Endodermal cell (in vitro differentiated cells): ENCODE measurements at regions not wholly inside any gene's neighbourhood (a gene's known extent, or its start where the extent isn't known, plus 50 kb on each side); places are given as distances from the start of the nearest gene placed in this dataset.
A peak's percentile ranks its signal among the peaks of the same experiment; 100 is the strongest.

Source experiments
- DNase-seq: peaks from one replicate; pipeline ENCODE4 v3.0.0-alpha.2; 2017
- H3K27ac ChIP-seq: 2 replicates; pipeline ENCODE4 v1.5.1; 2013; ENCODE audit warnings: mild to moderate bottlenecking, low read depth, low read length, moderate library complexity
- H3K27me3 ChIP-seq: 2 replicates; pipeline ENCODE4 v1.6.1; 2013; ENCODE audit warnings: mild to moderate bottlenecking, low read length, moderate library complexity; ENCODE audit not compliant: insufficient read depth, control insufficient read depth, poor library complexity, severe bottlenecking
- H3K36me3 ChIP-seq: 2 replicates; pipeline ENCODE4 v1.7.0; 2013; ENCODE audit warnings: mild to moderate bottlenecking, low read length, moderate library complexity; ENCODE audit not compliant: control insufficient read depth, insufficient read depth
- H3K4me1 ChIP-seq: one replicate; pipeline ENCODE4 v1.7.0; 2013; ENCODE audit warnings: low read length; ENCODE audit not compliant: control insufficient read depth, insufficient read depth
- H3K4me3 ChIP-seq: 2 replicates; pipeline ENCODE4 v1.5.1; 2013; ENCODE audit warnings: mild to moderate bottlenecking, low read length, moderate library complexity
- H3K9ac ChIP-seq: 2 replicates; pipeline ENCODE4 v1.6.1; 2013; ENCODE audit warnings: mild to moderate bottlenecking, low read length, moderate library complexity; ENCODE audit not compliant: poor library complexity, severe bottlenecking; ENCODE audit errors: extremely low read depth
- H3K9me3 ChIP-seq: 2 replicates; pipeline ENCODE4 v1.6.1; 2013; ENCODE audit warnings: mild to moderate bottlenecking, low read length, moderate library complexity; ENCODE audit not compliant: control insufficient read depth
- H3K27ac Mint-ChIP-seq: 2 replicates; pipeline ENCODE4 v1.8.0; 2020; ENCODE audit warnings: mixed read lengths
- H3K27me3 Mint-ChIP-seq: 2 replicates; pipeline ENCODE4 v1.8.0; 2021; ENCODE audit warnings: mild to moderate bottlenecking, mixed read lengths; ENCODE audit not compliant: insufficient read depth
- H3K36me3 Mint-ChIP-seq: 2 replicates; pipeline ENCODE4 v1.8.0; 2020; ENCODE audit warnings: low read depth, mixed read lengths
- H3K4me1 Mint-ChIP-seq: 2 replicates; pipeline ENCODE4 v1.8.0; 2020; ENCODE audit warnings: mixed read lengths
- H3K4me3 Mint-ChIP-seq: 2 replicates; pipeline ENCODE4 v1.8.0; 2020; ENCODE audit warnings: mild to moderate bottlenecking, moderate library complexity, mixed read lengths
- H3K9me3 Mint-ChIP-seq: 2 replicates; pipeline ENCODE4 v1.8.0; 2020; ENCODE audit warnings: mild to moderate bottlenecking, mixed read lengths
- CTCF ChIP-seq: fragments of 200-600 bp; sonication (generic); conservative IDR thresholded peaks from 2 replicates; pipeline ENCODE4 v1.5.0; 2021; ENCODE audit warnings: antibody characterized with exemption, mild to moderate bottlenecking
- WGBS, 2 experiments: methylation state at CpG; one replicate each; pipeline versions ENCODE4 v1.1.5 to v1.1.7; 2013; ENCODE audit warnings: missing lambda C conversion rate in 2 of 2, mixed read lengths in 1 of 2; ENCODE audit not compliant: insufficient coverage in 1 of 2, insufficient read length in 1 of 2; 5-methylcytosine and 5-hydroxymethylcytosine counted together

GRCh38 chr20:11352041-11352440 is 565.7 kb upstream of the BTBD3 start:
- H3K4me1 Mint-ChIP-seq, result peaks cover 2% of the 10 kb centered on the region
- DNase-seq, result no peak
- H3K4me3 ChIP-seq, result no peak overlapping the region
- no peak for TF ChIP-seq CTCF
- H3K9ac ChIP-seq, result no peak overlapping the region
- H3K9me3 Mint-ChIP-seq, result peaks cover 7% of the 10 kb centered on the region
- no peaks in the 10 kb centered on the region for H3K27me3 ChIP-seq
- no peak overlapping the region for H3K4me3 Mint-ChIP-seq
- H3K4me1 ChIP-seq, result no peaks in the 10 kb centered on the region
- H3K36me3 ChIP-seq, result no peaks in the 10 kb centered on the region
- no peaks in the 10 kb centered on the region for H3K36me3 Mint-ChIP-seq
- peaks cover 10% of the 10 kb centered on the region for H3K9me3 ChIP-seq
- H3K27ac ChIP-seq, result peak overlapping the region; percentile 96
- no peak overlapping the region for H3K27ac Mint-ChIP-seq
- H3K27me3 Mint-ChIP-seq, result peaks cover 1% of the 10 kb centered on the region

DNA sequence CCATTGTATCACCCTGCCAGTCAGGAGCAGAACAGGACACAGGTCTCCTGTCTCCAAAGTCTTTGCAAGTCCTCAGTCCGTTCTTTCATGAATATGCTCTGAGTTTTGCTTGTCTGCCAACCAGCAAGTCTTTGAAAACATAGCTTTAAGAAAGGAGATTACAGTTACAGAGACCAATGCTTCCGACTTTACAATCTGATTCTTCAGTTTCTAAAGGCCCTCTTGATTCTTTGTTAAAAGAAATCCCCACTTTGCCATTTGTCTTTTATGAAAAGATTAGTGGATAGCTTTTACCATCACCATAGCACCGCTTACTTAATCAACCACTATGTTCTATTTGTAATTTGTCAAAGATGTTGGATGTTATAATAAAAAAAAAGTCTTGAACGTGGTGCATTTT is 562.8 kb upstream of the BTBD3 start:
- Histone ChIP-seq H3K27ac (peak overlapping the region; percentile 34), H3K4me1 (no peaks in the 10 kb centered on the region), H3K27me3 (no peaks in the 10 kb centered on the region), H3K36me3 (no peaks in the 10 kb centered on the region), H3K4me3 (no peak overlapping the region), H3K9ac (no peak overlapping the region), H3K9me3 (no peaks in the 10 kb centered on the region)
- Mint-ChIP-seq H3K4me1 (peaks cover 2% of the 10 kb centered on the region), H3K27ac (no peak overlapping the region), H3K9me3 (peaks cover 7% of the 10 kb centered on the region), H3K36me3 (no peaks in the 10 kb centered on the region), H3K4me3 (no peak overlapping the region), H3K27me3 (peaks cover 1% of the 10 kb centered on the region)
- DNase-seq, result no peak
- no peak for TF ChIP-seq CTCF
- 94 to 95% methylated on average over 3 to 4 of the region's 4 CpGs for WGBS, 2 experiments

- Histone ChIP-seq H3K4me1 (no peaks in the 10 kb centered on the region), H3K9me3 (no peaks in the 10 kb centered on the region), H3K36me3 (no peaks in the 10 kb centered on the region), H3K9ac (no peak overlapping the region), H3K4me3 (no peak overlapping the region), H3K27ac (peak overlapping the region; percentile 34), H3K27me3 (no peaks in the 10 kb centered on the region)
- Mint-ChIP-seq H3K27ac (no peak overlapping the region), H3K4me3 (no peak overlapping the region), H3K4me1 (peaks cover 2% of the 10 kb centered on the region), H3K27me3 (peaks cover 1% of the 10 kb centered on the region), H3K36me3 (no peaks in the 10 kb centered on the region), H3K9me3 (peaks cover 10% of the 10 kb centered on the region)
- no peak for TF ChIP-seq CTCF
- no peak for DNase-seq
- WGBS, 2 experiments, result 86% methylated on average over 1 to 3 of the region's 3 CpGs
These were observed 562.3 kb upstream of the BTBD3 start for GRCh38 chr20:11355345-11355744.
